HG03103 (cell line): ENCODE measurements at regions not wholly inside any gene's neighbourhood (a gene's known extent, or its start where the extent isn't known, plus 50 kb on each side); places are given as distances from the start of the nearest gene placed in this dataset.
"Not testable (repeated sequence)": the region's sequence is repeated elsewhere in the genome, so short reads cannot be mapped to it uniquely, and the experiment has no call there.

Experiments
- ATAC-seq: cut with Tn5 transposase; IDR thresholded peaks from one replicate; pipeline ENCODE4 v1.9.1; 2021; ENCODE audit warnings: low read depth; ENCODE audit not compliant: unreplicated experiment

DNA sequence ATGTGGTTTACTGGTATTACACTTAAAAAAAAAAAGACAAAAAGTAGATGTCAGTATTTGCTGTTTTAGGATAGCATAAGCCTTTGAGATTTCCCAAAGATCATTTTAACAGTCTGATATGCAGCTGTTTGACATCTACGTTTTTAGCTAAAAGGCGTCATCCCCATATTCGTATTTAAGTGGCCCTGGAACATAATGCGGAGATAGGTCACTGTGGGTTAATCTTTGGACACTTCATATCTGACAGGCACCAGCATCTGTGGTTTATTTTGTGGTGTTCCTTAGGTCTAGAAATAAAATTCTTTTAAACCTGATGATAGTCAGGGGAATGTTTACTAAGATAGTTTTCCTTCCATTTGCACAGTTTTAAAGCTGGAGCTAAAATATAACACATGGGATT is 313.7 kb downstream of the SOX4 start:
- no peak for ATAC-seq

DNA sequence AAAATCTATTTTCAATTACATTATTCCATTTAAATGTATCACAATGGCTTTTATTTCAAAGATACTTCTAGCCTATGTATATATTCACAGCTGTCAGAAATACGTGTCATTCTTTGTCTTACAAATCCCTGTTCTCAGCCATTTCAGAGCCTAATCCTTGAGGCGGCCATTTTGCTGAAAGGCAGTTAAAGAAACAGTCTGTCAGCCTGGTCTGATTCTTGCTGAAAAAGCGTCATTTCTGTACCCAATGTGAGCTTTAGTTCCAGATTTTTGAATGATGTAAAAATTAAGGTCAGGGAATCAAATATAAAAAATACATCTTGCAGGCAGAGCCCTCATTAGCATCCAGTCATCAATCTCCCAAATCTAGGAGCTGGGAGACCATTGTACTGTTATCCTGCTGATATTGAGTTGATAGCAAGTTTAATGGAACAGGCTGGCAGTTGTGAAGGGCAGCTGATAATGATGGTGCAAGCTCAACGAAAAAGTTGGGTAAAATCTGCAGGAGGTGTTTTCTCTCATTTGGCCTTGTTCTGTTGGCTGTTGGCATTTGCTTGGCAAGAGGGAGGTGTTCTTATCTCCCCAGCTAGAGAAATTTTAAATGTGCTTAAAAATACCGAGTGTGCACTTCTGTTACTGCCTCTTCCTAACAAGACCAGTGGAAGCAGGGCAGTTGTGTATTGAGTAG is 314.8 kb downstream of the SOX4 start:
- no peak for ATAC-seq

DNA sequence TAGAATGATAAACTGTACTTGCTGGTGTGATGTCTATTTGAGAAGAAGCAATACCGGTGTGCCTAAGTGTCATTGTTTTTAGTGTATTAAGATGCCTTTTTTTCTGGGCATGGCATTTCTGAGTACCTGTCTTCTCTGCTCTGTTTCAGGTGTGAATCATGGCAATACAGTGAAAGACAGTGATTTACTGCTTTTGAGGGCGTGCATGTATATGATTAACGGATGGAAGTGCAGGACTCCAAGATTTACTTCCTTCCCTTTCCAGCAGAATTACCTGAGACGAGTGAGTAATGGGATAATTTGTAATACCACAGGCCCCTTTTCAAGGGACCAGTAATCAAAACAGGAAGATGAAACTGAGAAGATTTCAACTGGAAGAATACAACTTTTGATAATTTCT is 315.8 kb downstream of the SOX4 start:
- ATAC-seq = no peak

DNA sequence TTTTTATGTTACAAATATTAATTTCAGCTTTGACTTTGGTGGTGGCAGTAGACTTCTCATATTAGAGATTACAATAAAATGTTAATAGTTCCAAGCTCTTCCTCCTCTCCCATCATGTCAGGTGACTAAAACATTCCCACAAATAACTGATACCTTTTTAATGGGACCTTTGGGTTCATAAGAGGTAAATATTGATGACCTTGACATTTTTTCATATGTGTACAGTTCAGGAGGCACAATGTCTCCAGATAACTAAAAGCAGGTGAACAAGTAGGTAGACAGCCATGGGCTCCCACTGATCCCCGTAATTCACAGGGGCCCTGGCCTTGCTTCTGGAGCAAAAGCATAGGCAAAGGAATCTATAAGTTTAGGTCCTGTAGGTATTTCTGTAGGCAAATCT is 317.7 kb downstream of the SOX4 start:
- no peak for ATAC-seq

DNA sequence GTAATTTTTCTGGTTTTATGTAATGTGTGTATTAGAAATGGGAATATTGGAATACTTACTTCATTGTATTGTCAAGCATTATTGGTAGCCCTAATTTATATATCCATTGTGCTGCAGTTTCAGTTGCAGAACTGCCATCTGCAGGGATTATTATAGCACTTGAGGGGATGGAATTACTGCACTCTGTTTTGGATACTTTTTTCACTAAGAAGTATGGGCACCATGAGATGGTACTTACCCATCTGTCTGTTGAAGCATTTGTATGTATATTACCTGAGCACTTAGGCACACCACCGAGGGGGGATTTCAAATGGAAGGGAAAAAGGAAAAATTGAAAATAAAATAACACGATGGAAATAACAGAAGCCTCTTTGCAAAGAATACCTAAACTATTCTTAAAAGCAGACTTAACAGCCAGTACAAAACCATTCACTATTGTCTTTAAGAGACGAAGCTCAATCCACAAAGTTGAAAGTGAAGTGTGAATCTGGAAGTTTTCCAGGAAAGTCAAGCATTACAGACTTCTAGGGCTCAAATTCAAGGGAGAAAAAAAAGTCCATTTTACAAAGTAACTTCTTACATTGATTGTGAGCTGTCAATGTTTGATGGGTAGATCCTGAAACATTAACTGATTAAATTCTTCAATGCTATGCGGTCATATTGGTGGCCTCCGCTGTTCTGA is 318.7 kb downstream of the SOX4 start:
- ATAC-seq = no peak

DNA sequence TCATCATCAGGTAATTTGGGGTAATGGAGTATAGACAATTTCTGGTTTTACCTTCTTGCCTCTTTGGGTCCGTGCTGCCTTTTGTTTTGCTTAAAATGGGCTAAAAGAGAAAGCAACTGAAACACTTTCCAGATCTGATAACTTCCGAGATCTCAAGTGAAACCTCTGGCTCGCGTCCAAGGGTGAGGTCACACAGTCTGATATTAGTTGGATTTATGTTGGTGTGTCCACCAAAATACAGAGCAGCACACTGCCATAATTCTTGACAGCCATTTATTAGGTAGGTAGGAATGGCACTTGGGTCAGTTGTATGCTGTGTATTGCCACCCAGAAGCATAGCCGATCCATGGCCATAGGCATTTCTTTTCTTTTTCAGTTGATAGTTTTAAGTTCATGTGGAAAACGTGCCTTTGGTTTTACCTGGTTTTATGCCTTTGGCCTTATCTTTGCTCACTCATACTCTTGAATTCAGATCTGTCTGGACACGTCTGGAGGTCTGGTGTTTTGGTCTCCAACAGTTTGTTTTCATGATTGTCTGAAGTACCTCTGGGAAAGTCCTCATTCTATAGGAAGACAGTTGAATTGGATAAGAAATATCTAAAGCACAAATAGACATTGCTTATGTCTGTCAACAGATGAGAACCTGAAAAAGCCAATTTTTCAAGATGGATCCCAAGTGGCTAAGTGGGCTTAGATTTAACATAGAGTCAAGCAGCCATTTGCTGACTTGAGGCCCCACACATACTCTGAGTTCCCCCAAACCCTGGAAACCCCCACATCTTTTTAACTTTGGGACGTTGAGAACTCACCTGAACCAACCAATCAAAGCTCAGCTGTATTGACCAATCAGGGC is 320.8 kb downstream of the SOX4 start:
- no peak for ATAC-seq

DNA sequence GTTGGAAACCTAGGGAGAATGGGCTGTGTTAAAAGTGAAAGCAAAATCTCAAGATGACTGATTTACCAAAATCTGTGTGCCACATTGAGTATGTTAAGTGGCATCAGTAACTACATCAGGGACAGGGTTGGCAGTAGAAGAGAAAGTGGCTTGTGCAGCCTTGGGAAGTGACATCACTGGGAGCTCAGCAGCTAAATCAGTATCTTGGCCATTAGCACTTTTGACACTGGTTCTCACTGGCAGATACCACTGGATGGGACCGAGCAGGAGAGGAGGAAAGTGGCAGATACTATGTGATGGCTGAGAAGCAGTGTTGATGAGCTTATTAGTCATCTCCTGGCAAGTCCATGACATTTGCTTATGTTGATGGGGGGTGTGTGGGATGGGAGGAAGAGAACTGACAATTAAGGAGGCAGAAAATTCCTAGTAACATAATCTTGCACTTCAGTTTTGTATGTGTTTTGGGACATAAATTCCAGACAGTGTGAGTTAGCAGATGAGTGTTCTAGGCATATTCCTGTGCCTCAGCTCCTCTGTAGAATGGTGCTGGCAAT is 322.2 kb downstream of the SOX4 start:
- ATAC-seq = no peak

DNA sequence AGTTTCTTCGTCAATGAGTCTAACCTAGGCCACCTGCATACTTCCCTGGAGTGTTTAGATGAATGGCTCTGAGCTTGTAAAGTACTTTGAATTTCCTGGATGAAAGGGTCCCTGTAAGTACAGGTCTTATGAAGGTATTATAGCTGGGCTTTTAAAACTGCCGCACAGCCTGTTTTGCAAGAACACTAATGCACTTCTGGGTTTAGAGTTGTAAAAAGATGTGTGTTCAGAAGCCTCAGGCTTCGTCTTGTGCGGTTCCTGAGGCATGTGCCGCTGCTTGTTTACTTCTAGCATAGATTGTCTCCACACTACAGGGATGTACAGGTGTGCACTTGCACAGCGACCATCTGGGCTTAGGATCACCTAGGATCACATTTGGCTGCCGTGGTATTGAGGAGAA is 324.5 kb downstream of the SOX4 start:
- no peak for ATAC-seq

DNA sequence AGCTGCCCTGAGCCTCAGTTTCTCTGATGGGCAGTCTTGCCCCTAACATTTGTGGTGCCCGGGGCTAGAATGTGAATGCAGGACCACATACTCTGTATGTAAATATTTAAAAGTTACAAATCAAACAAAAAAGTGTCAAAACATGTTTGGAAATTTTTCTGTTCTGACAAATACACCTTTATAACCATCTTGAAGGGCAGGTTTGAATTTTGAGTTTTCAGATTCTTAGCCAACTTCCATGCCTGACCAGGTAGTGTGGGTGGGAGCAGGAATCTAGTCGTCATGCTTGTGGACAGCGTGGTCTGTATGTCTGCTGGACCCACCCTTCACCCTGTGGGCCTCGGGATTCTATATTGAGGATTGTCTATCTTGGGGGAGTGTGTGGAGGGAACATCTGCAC is 325.1 kb downstream of the SOX4 start:
- no peak for ATAC-seq

DNA sequence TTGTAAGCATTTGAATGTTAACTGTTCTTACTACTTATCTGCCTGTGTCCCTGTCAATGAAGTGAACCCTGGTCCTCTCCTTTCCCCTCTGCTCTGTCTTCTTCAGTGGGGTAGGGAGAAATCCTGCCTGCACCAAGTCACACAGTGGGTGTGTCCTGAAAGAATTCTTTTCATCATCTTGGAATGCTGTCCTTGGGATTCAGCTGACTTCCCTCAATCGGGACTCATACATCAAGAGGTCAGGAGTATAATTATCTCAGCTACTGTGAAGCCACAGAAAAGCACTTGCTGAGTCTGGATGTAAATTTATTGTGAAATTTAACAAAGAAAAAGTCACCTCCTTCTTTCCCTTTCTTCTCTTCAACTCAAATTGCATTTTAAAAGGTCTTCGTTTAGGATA is 328.5 kb downstream of the SOX4 start:
- no peak for ATAC-seq

DNA sequence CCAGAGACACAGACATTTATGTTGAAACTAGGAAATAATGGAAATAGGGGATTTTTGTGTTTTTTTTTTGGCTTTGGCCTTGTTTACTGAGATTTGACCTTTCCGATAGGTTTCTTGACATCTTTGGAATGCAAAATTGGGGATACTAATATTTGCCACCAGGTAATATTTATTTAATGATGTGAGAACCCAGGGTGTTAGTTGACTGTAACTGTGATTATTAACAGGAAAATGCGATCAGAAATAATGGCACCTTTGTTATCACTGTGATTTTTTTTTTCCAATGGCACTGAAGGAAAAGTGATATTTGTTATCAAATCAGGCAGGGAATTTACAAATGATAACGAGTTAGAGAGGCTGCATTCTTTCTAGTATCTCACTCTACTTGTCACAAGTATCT is 330.5 kb downstream of the SOX4 start:
- ATAC-seq = no peak

DNA sequence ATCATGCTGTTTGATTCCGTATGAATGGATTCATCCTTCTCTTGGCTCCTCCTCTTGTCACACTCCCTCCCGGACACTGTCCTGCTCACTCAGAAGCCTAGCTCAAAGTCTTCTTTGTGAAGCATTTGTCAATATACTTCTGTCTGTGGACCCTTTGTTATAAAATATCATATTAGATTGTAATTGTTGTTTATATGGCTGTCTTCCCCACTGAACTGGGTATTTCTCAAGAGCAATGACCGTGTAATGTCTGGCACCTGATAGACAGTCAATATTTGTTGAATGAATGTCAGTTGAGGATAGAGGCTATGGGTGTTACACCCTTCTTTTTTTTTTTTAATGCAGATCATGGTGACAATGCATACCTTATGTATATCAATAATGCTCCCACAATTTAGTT is 335.3 kb downstream of the SOX4 start:
- no peak for ATAC-seq

DNA sequence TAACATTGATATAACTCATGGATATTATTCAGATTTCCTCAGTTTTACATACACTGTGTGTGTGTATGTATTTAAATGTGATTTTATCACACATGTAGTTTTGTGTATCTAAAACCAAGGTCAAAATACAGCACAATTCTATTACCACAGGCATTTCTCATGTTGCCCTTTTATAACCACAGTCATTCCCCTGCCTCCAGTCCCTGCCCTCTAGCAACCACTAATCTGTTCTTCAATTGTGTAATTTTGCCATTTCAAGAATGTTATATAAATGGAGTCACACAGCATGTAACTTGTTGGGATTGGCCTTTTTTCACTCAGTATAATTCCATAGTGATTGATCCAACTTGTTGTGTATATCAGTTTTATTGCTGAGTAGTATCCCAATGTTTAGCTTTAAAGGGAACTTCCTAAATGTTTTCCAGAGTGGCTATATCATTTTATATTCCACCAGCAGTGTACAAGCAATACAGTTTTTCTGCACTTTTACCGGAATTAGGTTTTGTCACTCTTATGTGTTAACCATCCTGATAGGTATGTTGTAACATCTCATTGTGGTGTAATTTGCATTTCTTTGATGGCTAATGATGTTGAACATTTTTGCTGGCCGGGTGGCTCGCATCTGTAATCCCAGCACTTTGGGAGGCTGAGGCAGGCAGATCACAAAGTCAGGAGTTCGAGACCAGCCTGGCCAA is 338.2 kb downstream of the SOX4 start:
- ATAC-seq = no peak

DNA sequence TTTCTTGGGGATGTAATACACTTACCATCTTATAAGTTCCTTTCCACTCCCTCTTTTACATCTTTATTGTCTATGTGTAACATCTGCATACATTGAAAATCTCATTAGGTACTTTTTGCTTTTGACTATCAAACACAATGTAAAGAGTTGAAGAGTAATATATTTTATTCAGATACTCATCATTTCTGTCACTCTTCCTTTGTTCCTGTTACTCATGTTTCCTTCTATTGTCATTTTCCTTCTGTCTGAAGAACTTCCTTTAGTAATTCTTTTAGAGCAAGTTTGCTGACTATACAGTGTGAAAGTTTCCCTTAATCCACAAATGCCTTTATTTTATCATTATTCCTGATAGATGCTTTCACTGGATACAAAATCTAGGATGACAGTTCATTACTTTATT is 339.8 kb downstream of the SOX4 start:
- no peak for ATAC-seq

DNA sequence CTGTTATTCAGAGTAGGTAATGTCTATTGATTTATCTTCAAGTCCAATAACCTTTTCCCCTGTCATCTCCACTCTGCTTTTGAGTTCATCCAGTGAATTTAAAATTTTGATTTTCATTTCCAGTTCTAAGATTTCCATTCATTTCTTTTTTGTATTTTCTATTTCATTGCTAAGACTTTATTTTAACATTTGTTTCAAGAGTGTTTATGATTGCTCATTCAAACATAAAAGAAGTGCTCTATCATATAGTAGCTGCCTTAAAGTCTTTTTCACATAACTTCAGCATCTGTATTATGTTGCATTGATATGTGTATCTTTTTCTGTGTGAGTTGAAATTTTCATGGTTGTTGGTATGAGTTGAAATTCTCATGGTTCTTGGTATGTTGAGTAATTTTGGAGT is 341.6 kb downstream of the SOX4 start:
- no peak for ATAC-seq

DNA sequence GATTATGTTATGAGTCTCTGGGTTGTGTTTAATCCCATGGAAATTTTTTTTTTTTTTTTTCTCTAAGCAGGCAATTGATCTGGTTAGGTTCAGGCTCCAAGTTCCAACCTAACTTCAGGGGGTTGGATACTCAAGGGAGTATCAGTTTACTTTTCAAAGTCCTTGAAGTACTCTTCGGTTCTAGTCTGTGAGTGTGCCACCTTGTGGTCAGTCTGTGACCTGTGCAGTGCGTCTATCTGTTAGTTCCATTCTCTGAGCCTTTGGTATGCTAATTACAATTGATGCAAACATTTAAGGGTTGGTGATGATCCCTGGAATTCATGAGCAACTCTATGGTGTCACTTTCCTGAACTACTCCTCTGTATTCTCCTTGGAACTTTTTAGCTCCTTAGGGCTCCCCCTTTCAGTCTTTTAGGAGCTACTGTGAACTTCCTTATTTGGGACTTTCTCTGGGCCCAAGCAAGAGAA is 342.0 kb downstream of the SOX4 start:
- ATAC-seq = no peak

DNA sequence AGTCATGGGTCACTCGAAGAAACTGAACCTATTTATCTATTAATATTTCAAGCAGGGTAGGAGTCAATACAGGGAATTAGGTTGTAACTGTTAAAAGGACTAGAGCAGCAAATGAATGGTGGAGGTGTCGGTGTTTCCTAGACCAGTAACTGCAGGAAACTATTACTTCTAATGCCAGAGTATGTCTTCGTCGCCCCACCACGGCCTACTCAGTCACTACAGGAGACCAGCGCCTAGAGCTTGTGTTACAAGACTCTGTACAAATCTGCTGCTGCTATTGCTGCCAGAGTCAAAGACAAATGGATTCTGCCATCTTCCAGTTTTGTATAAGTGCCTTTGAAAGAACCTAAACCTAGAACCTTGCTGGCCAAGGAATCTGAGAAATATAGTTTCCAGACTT is 343.9 kb downstream of the SOX4 start:
- ATAC-seq = no peak

DNA sequence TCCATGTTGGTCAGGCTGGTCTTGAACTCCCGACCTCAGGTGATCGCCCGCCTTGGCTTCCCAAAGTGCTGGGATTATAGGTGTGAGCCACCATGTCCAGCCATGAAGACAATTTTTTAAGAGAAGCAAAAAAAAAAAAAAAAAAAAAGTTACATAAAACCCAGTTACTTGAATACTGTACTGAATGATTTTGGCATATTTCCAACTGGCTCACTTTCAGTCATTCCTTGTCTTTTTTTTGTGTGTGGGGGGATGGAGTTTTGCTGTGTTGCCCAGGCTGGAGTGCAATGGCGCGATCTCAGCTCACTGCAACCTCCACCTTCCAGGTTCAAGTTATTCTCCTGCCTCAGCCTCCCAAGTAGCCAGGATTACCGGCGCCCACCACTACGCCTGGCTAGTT is 345.5 kb downstream of the SOX4 start:
- not testable (repeated sequence) for ATAC-seq

DNA sequence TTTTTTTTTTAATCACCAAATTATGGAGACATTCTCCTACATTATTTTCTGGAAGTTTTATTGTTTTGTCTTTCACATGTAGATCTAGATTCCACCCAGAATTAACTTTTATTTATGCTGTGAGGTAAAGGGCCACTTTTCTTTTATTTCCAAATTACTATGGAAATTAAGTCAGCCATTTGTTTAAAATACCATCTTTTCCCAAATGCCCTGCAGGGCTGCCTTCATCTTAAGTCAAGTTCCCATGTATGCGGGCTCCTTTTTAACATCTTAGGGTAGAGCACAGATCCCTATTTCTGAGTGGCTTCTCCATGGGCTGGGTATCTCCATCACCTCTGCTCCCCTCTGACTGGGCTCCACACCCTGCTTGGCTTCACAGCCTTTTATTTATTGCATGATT is 348.4 kb downstream of the SOX4 start:
- ATAC-seq = no peak

DNA sequence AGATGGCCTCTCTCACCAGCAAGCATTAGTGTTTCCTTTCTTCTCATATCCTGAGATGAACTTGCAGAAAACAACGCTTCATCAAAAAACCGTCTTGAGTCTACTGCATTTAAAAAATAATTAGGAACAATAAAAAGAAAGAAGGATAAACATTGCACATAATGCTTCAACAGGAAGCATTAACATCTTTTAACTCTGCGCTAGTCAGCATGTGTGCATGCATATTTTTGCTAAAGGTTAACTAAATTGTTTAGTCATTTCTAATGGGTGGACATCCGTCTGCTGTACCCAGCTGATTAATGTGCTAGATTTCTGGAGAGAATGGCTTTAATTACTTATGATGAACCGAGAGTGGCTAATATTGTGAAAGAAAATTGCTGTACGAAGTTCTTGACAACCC is 349.3 kb downstream of the SOX4 start:
- no peak for ATAC-seq
